H9 (cell line): ENCODE measurements at regions not wholly inside any gene's neighbourhood (a gene's known extent, or its start where the extent isn't known, plus 50 kb on each side); places are given as distances from the start of the nearest gene placed in this dataset.

Experiments
- DNase-seq: peaks from one replicate; pipeline ENCODE4 v3.0.0-alpha.2; 2017
- H2AFZ ChIP-seq: one replicate; pipeline ENCODE4 v1.6.1; 2013; ENCODE audit warnings: mild to moderate bottlenecking, low read length, control low read depth, moderate library complexity
- H2AK5ac ChIP-seq: 2 replicates; pipeline ENCODE4 v1.6.1; 2013; ENCODE audit warnings: low read length, control low read depth, mixed read lengths; ENCODE audit not compliant: insufficient read length
- H2BK120ac ChIP-seq: one replicate; pipeline ENCODE4 v1.6.1; 2013; ENCODE audit warnings: low read depth, mild to moderate bottlenecking, low read length, control low read depth, inconsistent platforms; ENCODE audit not compliant: poor library complexity, severe bottlenecking
- H2BK12ac ChIP-seq: 2 replicates; pipeline ENCODE4 v1.6.1; 2013; ENCODE audit warnings: low read length, control low read depth, mixed read lengths, low read depth; ENCODE audit not compliant: insufficient read length
- H2BK15ac ChIP-seq: 2 replicates; pipeline ENCODE4 v1.6.1; 2013; ENCODE audit warnings: low read depth, low read length, control low read depth
- H2BK20ac ChIP-seq: one replicate; pipeline ENCODE4 v1.6.1; 2013; ENCODE audit warnings: low read depth, mild to moderate bottlenecking, low read length, control low read depth, inconsistent platforms; ENCODE audit not compliant: poor library complexity, severe bottlenecking
- H2BK5ac ChIP-seq: 2 replicates; pipeline ENCODE4 v1.6.1; 2013; ENCODE audit warnings: low read length, control low read depth, mixed read lengths; ENCODE audit not compliant: insufficient read length
- H3K14ac ChIP-seq: 2 replicates; pipeline ENCODE4 v1.6.1; 2013; ENCODE audit warnings: low read length, control low read depth; ENCODE audit not compliant: insufficient read depth
- H3K18ac ChIP-seq: 2 replicates; pipeline ENCODE4 v1.6.1; 2013; ENCODE audit warnings: low read depth, mild to moderate bottlenecking, mixed read lengths, low read length, control low read depth; ENCODE audit not compliant: insufficient read length
- H3K23ac ChIP-seq: 2 replicates; pipeline ENCODE4 v1.6.1; 2013; ENCODE audit warnings: low read length, control low read depth, mixed read lengths, low read depth; ENCODE audit not compliant: insufficient read length
- H3K23me2 ChIP-seq: 2 replicates; pipeline ENCODE4 v1.6.1; 2013; ENCODE audit warnings: low read depth, mild to moderate bottlenecking, mixed read lengths, low read length, control low read depth; ENCODE audit not compliant: insufficient read length, poor library complexity, severe bottlenecking
- H3K27ac ChIP-seq: 2 replicates; pipeline ENCODE4 v1.5.1; 2013; ENCODE audit warnings: low read length, control low read depth, mixed read lengths, low read depth; ENCODE audit not compliant: insufficient read length
- H3K27me3 ChIP-seq: 2 replicates; pipeline ENCODE4 v1.6.1; 2013; ENCODE audit warnings: low read length, control low read depth, inconsistent platforms; ENCODE audit not compliant: insufficient read depth
- H3K4ac ChIP-seq: 2 replicates; pipeline ENCODE4 v1.6.1; 2013; ENCODE audit warnings: low read depth, mild to moderate bottlenecking, control low read depth, inconsistent platforms, low read length, moderate library complexity
- H3K4me1 ChIP-seq: 2 replicates; pipeline ENCODE4 v1.6.1; 2013; ENCODE audit warnings: low read length, control low read depth, inconsistent platforms; ENCODE audit not compliant: insufficient read depth
- H3K4me2 ChIP-seq: 2 replicates; pipeline ENCODE4 v1.6.1; 2013; ENCODE audit warnings: low read length, control low read depth, mixed read lengths; ENCODE audit not compliant: insufficient read length, insufficient read depth
- H3K56ac ChIP-seq: 2 replicates; pipeline ENCODE4 v1.6.1; 2013; ENCODE audit warnings: low read depth, mild to moderate bottlenecking, mixed read lengths, low read length, control low read depth; ENCODE audit not compliant: insufficient read length
- H3K79me1 ChIP-seq: 2 replicates; pipeline ENCODE4 v1.6.1; 2013; ENCODE audit warnings: low read depth, mild to moderate bottlenecking, moderate library complexity, low read length, control low read depth, inconsistent platforms; ENCODE audit not compliant: insufficient read depth, poor library complexity, severe bottlenecking
- H3K79me2 ChIP-seq: 2 replicates; pipeline ENCODE4 v1.6.1; 2013; ENCODE audit warnings: low read length, control low read depth, inconsistent platforms; ENCODE audit not compliant: insufficient read depth
- H3K9ac ChIP-seq: 2 replicates; pipeline ENCODE4 v1.6.1; 2013; ENCODE audit warnings: low read length, control low read depth, mixed read lengths; ENCODE audit not compliant: insufficient read length; ENCODE audit errors: extremely low read depth
- H3K9me3 ChIP-seq: one replicate; pipeline ENCODE4 v1.6.1; 2013; ENCODE audit warnings: low read depth, low read length, inconsistent platforms; ENCODE audit not compliant: control insufficient read depth
- H3T11ph ChIP-seq: one replicate; pipeline ENCODE4 v1.6.1; 2013; ENCODE audit warnings: mild to moderate bottlenecking, low read length, control low read depth, inconsistent platforms
- H4K20me1 ChIP-seq: one replicate; pipeline ENCODE4 v1.6.1; 2013; ENCODE audit not compliant: control insufficient read depth, insufficient read length, insufficient read depth
- H4K5ac ChIP-seq: 2 replicates; pipeline ENCODE4 v1.6.1; 2013; ENCODE audit warnings: low read depth, mild to moderate bottlenecking, mixed read lengths, low read length, control low read depth; ENCODE audit not compliant: insufficient read length
- H4K8ac ChIP-seq: replicated peaks from 2 replicates; pipeline ENCODE4 v1.6.1; 2013; ENCODE audit warnings: low read length, control low read depth, mixed read lengths, low read depth; ENCODE audit not compliant: insufficient read length
- H4K91ac ChIP-seq: 2 replicates; pipeline ENCODE4 v1.6.1; 2013; ENCODE audit warnings: low read depth, mild to moderate bottlenecking, moderate library complexity, mixed read lengths, low read length, control low read depth; ENCODE audit not compliant: insufficient read length
- H3K27ac Mint-ChIP-seq, 3 experiments: 2 replicates in 2 of 3; 3 replicates in 1 of 3; pipeline ENCODE4 v1.8.0; 2020 to 2021; ENCODE audit warnings: mixed read lengths in 3 of 3, mild to moderate bottlenecking in 1 of 3, moderate library complexity in 1 of 3
- H3K27me3 Mint-ChIP-seq: 2 replicates; pipeline ENCODE4 v1.8.0; 2021; ENCODE audit warnings: low read depth, mild to moderate bottlenecking, moderate library complexity, mixed read lengths
- H3K36me3 Mint-ChIP-seq, 3 experiments: 2 replicates in 2 of 3; 3 replicates in 1 of 3; pipeline ENCODE4 v1.8.0; 2020 to 2021; ENCODE audit warnings: low read depth in 3 of 3, mixed read lengths in 3 of 3; ENCODE audit not compliant: insufficient read depth in 1 of 3
- H3K4me1 Mint-ChIP-seq, 2 experiments: 2 replicates each; pipeline ENCODE4 v1.8.0; 2020; ENCODE audit warnings: mixed read lengths in 2 of 2
- H3K4me3 Mint-ChIP-seq, 2 experiments: 2 replicates in 1 of 2; 3 replicates in 1 of 2; pipeline ENCODE4 v1.8.0; 2020 to 2021; ENCODE audit warnings: mild to moderate bottlenecking in 2 of 2, mixed read lengths in 2 of 2, moderate library complexity in 1 of 2
- H3K9me3 Mint-ChIP-seq, 2 experiments: 2 replicates in 1 of 2; 3 replicates in 1 of 2; pipeline ENCODE4 v1.8.0; 2020; ENCODE audit warnings: mild to moderate bottlenecking in 2 of 2, mixed read lengths in 2 of 2, moderate library complexity in 1 of 2
- WGBS: extraction: QIAGEN DNeasy Blood & Tissue Kit; methylation state at CpG from one replicate; pipeline ENCODE4 v1.1.7; 2013; ENCODE audit warnings: missing lambda C conversion rate, low lambda C conversion rate, mixed read lengths; ENCODE audit not compliant: insufficient read length; ENCODE audit errors: extremely low coverage; 5-methylcytosine and 5-hydroxymethylcytosine counted together
- TF ChIP-seq, protein P1 (sequence below): fragments of 200-600 bp; sonication (generic); conservative IDR thresholded peaks from 3 replicates; pipeline ENCODE4 v1.8.0; 2021; ENCODE audit warnings: antibody characterized with exemption, mild to moderate bottlenecking

DNA sequence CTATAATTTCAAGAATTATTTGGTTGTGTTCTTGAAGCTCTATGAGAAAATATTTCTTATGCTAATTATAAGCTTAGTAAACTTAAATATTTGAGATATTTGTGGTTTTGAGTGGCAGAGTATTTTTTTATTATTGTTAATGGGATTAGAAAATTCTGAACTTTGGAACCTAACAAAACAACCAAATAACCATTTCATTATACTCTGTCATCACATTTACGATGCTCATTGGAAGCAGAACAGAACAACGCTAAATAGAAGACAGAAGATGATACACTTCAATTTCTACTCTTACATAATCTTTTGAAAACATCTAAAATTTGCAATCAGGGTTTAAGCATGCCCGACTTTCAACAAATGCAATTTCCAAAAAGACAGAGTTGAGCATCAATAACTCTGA, 270.2 kb downstream of the PTPRC start:
- Histone ChIP-seq H2AK5ac (no peak overlapping the region), H4K5ac (no peak overlapping the region)
- no peak overlapping the region for H3K27ac Mint-ChIP-seq

More for the DNA sequence above, 270.2 kb downstream of the PTPRC start:
- Histone ChIP-seq H3K4me1 (no peaks in the 10 kb centered on the region), H3K18ac (no peak overlapping the region), H3K9ac (no peak overlapping the region), H3K27ac (no peak overlapping the region), H2AFZ (no peak overlapping the region), H3K14ac (no peak overlapping the region), H3K79me2 (no peaks in the 10 kb centered on the region), H3K9me3 (no peaks in the 10 kb centered on the region), H3K79me1 (no peaks in the 10 kb centered on the region), H4K20me1 (no peaks in the 10 kb centered on the region), H3K56ac (no peak overlapping the region), H2BK12ac (no peak overlapping the region), H3K4ac (no peak overlapping the region), H4K91ac (no peak overlapping the region), H3T11ph (no peak overlapping the region), H2BK120ac (no peak overlapping the region), H3K23me2 (no peaks in the 10 kb centered on the region), H2BK20ac (no peak overlapping the region), H2BK15ac (no peak overlapping the region), H3K23ac (no peak overlapping the region), H2BK5ac (no peak overlapping the region), H3K27me3 (no peaks in the 10 kb centered on the region), H3K4me2 (no peak overlapping the region), H4K8ac (no peak overlapping the region)
- DNase-seq: no peak
- no peaks in the 10 kb centered on the region for H3K9me3 Mint-ChIP-seq
- no peaks in the 10 kb centered on the region for H3K36me3 Mint-ChIP-seq
- H3K4me3 Mint-ChIP-seq: no peak overlapping the region
- peaks cover under 1% of the 10 kb centered on the region in 2 experiments; a peak in 2 of 4 replicates for H3K4me1 Mint-ChIP-seq
- no CpG with 5 or more reads among the region's 3 CpGs for WGBS
- TF ChIP-seq, protein P1, sequence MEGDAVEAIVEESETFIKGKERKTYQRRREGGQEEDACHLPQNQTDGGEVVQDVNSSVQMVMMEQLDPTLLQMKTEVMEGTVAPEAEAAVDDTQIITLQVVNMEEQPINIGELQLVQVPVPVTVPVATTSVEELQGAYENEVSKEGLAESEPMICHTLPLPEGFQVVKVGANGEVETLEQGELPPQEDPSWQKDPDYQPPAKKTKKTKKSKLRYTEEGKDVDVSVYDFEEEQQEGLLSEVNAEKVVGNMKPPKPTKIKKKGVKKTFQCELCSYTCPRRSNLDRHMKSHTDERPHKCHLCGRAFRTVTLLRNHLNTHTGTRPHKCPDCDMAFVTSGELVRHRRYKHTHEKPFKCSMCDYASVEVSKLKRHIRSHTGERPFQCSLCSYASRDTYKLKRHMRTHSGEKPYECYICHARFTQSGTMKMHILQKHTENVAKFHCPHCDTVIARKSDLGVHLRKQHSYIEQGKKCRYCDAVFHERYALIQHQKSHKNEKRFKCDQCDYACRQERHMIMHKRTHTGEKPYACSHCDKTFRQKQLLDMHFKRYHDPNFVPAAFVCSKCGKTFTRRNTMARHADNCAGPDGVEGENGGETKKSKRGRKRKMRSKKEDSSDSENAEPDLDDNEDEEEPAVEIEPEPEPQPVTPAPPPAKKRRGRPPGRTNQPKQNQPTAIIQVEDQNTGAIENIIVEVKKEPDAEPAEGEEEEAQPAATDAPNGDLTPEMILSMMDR: no peak
- H3K27me3 Mint-ChIP-seq: no peaks in the 10 kb centered on the region
